Activated naive CD4-positive, alpha-beta T cell treated with anti-CD3 and anti-CD28 coated beads, Interleukin-2, amount 50 U/mL, for 72 hours (primary cell): ENCODE measurements at regions not wholly inside any gene's neighbourhood (a gene's known extent, or its start where the extent isn't known, plus 50 kb on each side); places are given as distances from the start of the nearest gene placed in this dataset.

Experiments used
- ATAC-seq, 2 donors: fragments of 150-1000 bp; cut with Tn5 transposase; 2 replicates each; pipeline ENCODE4 v1.10.0; 2021; ENCODE audit warnings: mild to moderate bottlenecking in 2 of 2, moderate library complexity in 2 of 2
- DNase-seq, 2 donors: peaks; one replicate each; pipeline ENCODE4 v3.0.0; 2021 to 2022; ENCODE audit warnings: low spot score in 2 of 2
- H3K27ac Mint-ChIP-seq, 2 donors: one replicate each; pipeline ENCODE4 v1.8.0; 2022; ENCODE audit warnings: mild to moderate bottlenecking in 2 of 2, mixed read lengths in 2 of 2
- H3K36me3 Mint-ChIP-seq, 2 donors: one replicate each; pipeline ENCODE4 v1.8.0; 2022; ENCODE audit warnings: mixed read lengths in 2 of 2
- H3K9me3 Mint-ChIP-seq, 2 donors: one replicate each; pipeline ENCODE4 v1.8.0; 2022; ENCODE audit warnings: mixed read lengths in 2 of 2

- no peak for ATAC-seq
- no peak for DNase-seq
- peaks cover 0 to 4% of the 10 kb centered on the region in 2 donors for H3K36me3 Mint-ChIP-seq
- peaks cover 4 to 13% of the 10 kb centered on the region in 2 donors for H3K9me3 Mint-ChIP-seq
- no peak overlapping the region for H3K27ac Mint-ChIP-seq
Observed at GRCh38 chr9:82108474-82108873, 119.9 kb downstream of the SPATA31D1 start.

- ATAC-seq (no peak), DNase-seq (no peak)
- Mint-ChIP-seq H3K27ac (no peak overlapping the region), H3K9me3 (peaks cover 4 to 13% of the 10 kb centered on the region in 2 donors), H3K36me3 (peaks cover 0 to 4% of the 10 kb centered on the region in 2 donors)
Observed at GRCh38 chr9:82108941-82109340, 120.4 kb downstream of the SPATA31D1 start.

- no peak for DNase-seq
- ATAC-seq = no peak
- Mint-ChIP-seq H3K27ac (no peak overlapping the region), H3K9me3 (peaks cover 4 to 13% of the 10 kb centered on the region in 2 donors), H3K36me3 (peaks cover 0 to 4% of the 10 kb centered on the region in 2 donors)
Observed at GRCh38 chr9:82109626-82110025, 121.1 kb downstream of the SPATA31D1 start.

- Mint-ChIP-seq H3K36me3 (peaks cover 0 to 4% of the 10 kb centered on the region in 2 donors), H3K27ac (no peak overlapping the region), H3K9me3 (peaks cover 4 to 16% of the 10 kb centered on the region in 2 donors)
- no peak for DNase-seq
- ATAC-seq = no peak
Observed at GRCh38 chr9:82110881-82111280, 122.3 kb downstream of the SPATA31D1 start.

GRCh38 chr9:82115331-82115730, 126.8 kb downstream of the SPATA31D1 start:
- ATAC-seq (no peak), DNase-seq (no peak)
- Mint-ChIP-seq H3K9me3 (peaks cover 4 to 9% of the 10 kb centered on the region in 2 donors), H3K27ac (no peak overlapping the region), H3K36me3 (no peaks in the 10 kb centered on the region)

GRCh38 chr9:82115900-82116299, 127.3 kb downstream of the SPATA31D1 start:
- ATAC-seq (no peak), DNase-seq (no peak)
- no peak overlapping the region for H3K27ac Mint-ChIP-seq
- no peaks in the 10 kb centered on the region for H3K36me3 Mint-ChIP-seq
- H3K9me3 Mint-ChIP-seq = peaks cover 4 to 11% of the 10 kb centered on the region in 2 donors

GRCh38 chr9:82116556-82116955, 128.0 kb downstream of the SPATA31D1 start:
- Mint-ChIP-seq H3K27ac (no peak overlapping the region), H3K36me3 (no peaks in the 10 kb centered on the region), H3K9me3 (peaks cover 0 to 7% of the 10 kb centered on the region in 2 donors)
- no peak for ATAC-seq
- DNase-seq = no peak

- Mint-ChIP-seq H3K9me3 (peaks cover 0 to 7% of the 10 kb centered on the region in 2 donors), H3K27ac (no peak overlapping the region), H3K36me3 (no peaks in the 10 kb centered on the region)
- ATAC-seq (no peak), DNase-seq (no peak)
Observed at GRCh38 chr9:82117026-82117811, 128.6 kb downstream of the SPATA31D1 start.

GRCh38 chr9:82122731-82123130, 134.2 kb downstream of the SPATA31D1 start:
- H3K9me3 Mint-ChIP-seq = peaks cover 0 to 4% of the 10 kb centered on the region in 2 donors
- DNase-seq (no peak), ATAC-seq (no peak)
- H3K36me3 Mint-ChIP-seq = no peaks in the 10 kb centered on the region
- no peak overlapping the region for H3K27ac Mint-ChIP-seq

- DNase-seq = no peak
Observed at GRCh38 chr9:82124090-82124489, 135.5 kb downstream of the SPATA31D1 start.

GRCh38 chr9:82126256-82126655, 137.7 kb downstream of the SPATA31D1 start:
- DNase-seq (no peak), ATAC-seq (no peak)
- H3K9me3 Mint-ChIP-seq = peaks cover 0 to 5% of the 10 kb centered on the region in 2 donors
- no peaks in the 10 kb centered on the region for H3K36me3 Mint-ChIP-seq
- H3K27ac Mint-ChIP-seq = no peak overlapping the region

More at GRCh38 chr9:82124090-82124489, 135.5 kb downstream of the SPATA31D1 start:
- Mint-ChIP-seq H3K9me3 (peaks cover 4 to 5% of the 10 kb centered on the region in 2 donors), H3K27ac (no peak overlapping the region), H3K36me3 (no peaks in the 10 kb centered on the region)
- ATAC-seq = no peak

- ATAC-seq (no peak), DNase-seq (no peak)
- H3K27ac Mint-ChIP-seq = no peak overlapping the region
- H3K9me3 Mint-ChIP-seq = peaks cover 0 to 5% of the 10 kb centered on the region in 2 donors
- H3K36me3 Mint-ChIP-seq = no peaks in the 10 kb centered on the region
Observed at GRCh38 chr9:82127465-82127864, 138.9 kb downstream of the SPATA31D1 start.

GRCh38 chr9:82128011-82128696, 139.6 kb downstream of the SPATA31D1 start:
- ATAC-seq = no peak
- Mint-ChIP-seq H3K9me3 (peaks cover 0 to 5% of the 10 kb centered on the region in 2 donors), H3K36me3 (no peaks in the 10 kb centered on the region), H3K27ac (no peak overlapping the region)
- no peak for DNase-seq

GRCh38 chr9:82129708-82130107, 141.1 kb downstream of the SPATA31D1 start:
- ATAC-seq (no peak), DNase-seq (no peak)
- H3K36me3 Mint-ChIP-seq = no peaks in the 10 kb centered on the region
- peaks cover 2 to 8% of the 10 kb centered on the region in 2 donors for H3K9me3 Mint-ChIP-seq
- H3K27ac Mint-ChIP-seq = no peak overlapping the region

- H3K27ac Mint-ChIP-seq = no peak overlapping the region
- DNase-seq (no peak), ATAC-seq (no peak)
- H3K36me3 Mint-ChIP-seq = no peaks in the 10 kb centered on the region
- H3K9me3 Mint-ChIP-seq = peaks cover 4 to 10% of the 10 kb centered on the region in 2 donors
Observed at GRCh38 chr9:82130331-82131042, 141.9 kb downstream of the SPATA31D1 start.

GRCh38 chr9:82131072-82131471, 142.5 kb downstream of the SPATA31D1 start:
- no peak for ATAC-seq
- DNase-seq = no peak
- Mint-ChIP-seq H3K27ac (no peak overlapping the region), H3K9me3 (peaks cover 8 to 14% of the 10 kb centered on the region in 2 donors), H3K36me3 (no peaks in the 10 kb centered on the region)

GRCh38 chr9:82132024-82132423, 143.5 kb downstream of the SPATA31D1 start:
- no peak for ATAC-seq
- Mint-ChIP-seq H3K36me3 (no peaks in the 10 kb centered on the region), H3K9me3 (peaks cover 11 to 18% of the 10 kb centered on the region in 2 donors), H3K27ac (no peak overlapping the region)
- no peak for DNase-seq
